MM.1S (cell line): ENCODE measurements at regions not wholly inside any gene's neighbourhood (a gene's known extent, or its start where the extent isn't known, plus 50 kb on each side); places are given as distances from the start of the nearest gene placed in this dataset.

Experiments used
- EZH2 ChIP-seq: fragments of 300-600 bp; sonication (generic); optimal IDR thresholded peaks from 2 replicates; pipeline ENCODE3; 2017; ENCODE audit warnings: low read depth, mild to moderate bottlenecking, antibody characterized with exemption, low read length, mixed read lengths
- TF ChIP-seq, protein P1 (sequence below): fragments of 300-600 bp; sonication (generic); IDR thresholded peaks from 2 replicates; pipeline ENCODE4 v1.5.1; 2016; ENCODE audit warnings: antibody characterized with exemption, low read length, mixed read lengths

GRCh38 chr4:130753926-130754325, 1658.0 kb downstream of the C4orf33 start:
- TF ChIP-seq, protein P1, sequence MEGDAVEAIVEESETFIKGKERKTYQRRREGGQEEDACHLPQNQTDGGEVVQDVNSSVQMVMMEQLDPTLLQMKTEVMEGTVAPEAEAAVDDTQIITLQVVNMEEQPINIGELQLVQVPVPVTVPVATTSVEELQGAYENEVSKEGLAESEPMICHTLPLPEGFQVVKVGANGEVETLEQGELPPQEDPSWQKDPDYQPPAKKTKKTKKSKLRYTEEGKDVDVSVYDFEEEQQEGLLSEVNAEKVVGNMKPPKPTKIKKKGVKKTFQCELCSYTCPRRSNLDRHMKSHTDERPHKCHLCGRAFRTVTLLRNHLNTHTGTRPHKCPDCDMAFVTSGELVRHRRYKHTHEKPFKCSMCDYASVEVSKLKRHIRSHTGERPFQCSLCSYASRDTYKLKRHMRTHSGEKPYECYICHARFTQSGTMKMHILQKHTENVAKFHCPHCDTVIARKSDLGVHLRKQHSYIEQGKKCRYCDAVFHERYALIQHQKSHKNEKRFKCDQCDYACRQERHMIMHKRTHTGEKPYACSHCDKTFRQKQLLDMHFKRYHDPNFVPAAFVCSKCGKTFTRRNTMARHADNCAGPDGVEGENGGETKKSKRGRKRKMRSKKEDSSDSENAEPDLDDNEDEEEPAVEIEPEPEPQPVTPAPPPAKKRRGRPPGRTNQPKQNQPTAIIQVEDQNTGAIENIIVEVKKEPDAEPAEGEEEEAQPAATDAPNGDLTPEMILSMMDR = no peak
- TF ChIP-seq EZH2 = no peak
